Kidney (tissue), 13 donors: ENCODE measurements at regions not wholly inside any gene's neighbourhood (a gene's known extent, or its start where the extent isn't known, plus 50 kb on each side); places are given as distances from the start of the nearest gene placed in this dataset.

ENCODE experiments used
- DNase-seq, 5 donors: peaks; one replicate each; pipeline ENCODE4 v3.0.0-alpha.2; 2013 to 2020
- FAIRE-seq: peaks from 2 replicates; lab custom pipeline; 2012; peaks lifted over from hg19 to GRCh38; lab: Jason Lieb, UNC
- H3K27ac ChIP-seq, 2 donors: one replicate each; pipeline ENCODE4 v1.7.0; 2013; ENCODE audit warnings: low read depth in 2 of 2, low read length in 2 of 2, inconsistent platforms in 1 of 2
- H3K27me3 ChIP-seq: one replicate; pipeline ENCODE4 v1.7.1; 2013; ENCODE audit warnings: low read length, inconsistent platforms; ENCODE audit not compliant: control insufficient read depth, insufficient read depth
- H3K36me3 ChIP-seq, 3 donors: one replicate each; pipeline versions ENCODE4 v1.7.0 to v1.7.1; 2013; ENCODE audit warnings: low read length in 3 of 3, control low read depth in 1 of 3, inconsistent platforms in 1 of 3; ENCODE audit not compliant: insufficient read depth in 3 of 3, control insufficient read depth in 2 of 3
- H3K4me1 ChIP-seq, 3 donors: one replicate each; pipeline versions ENCODE4 v1.7.0 to v1.7.1; 2013; ENCODE audit warnings: low read length in 3 of 3, inconsistent platforms in 1 of 3, low read depth in 1 of 3; ENCODE audit not compliant: control insufficient read depth in 2 of 3, insufficient read depth in 2 of 3
- H3K4me3 ChIP-seq, 3 donors: one replicate each; pipeline versions ENCODE4 v1.7.0 to v1.8.1; 2013; ENCODE audit warnings: low read length in 3 of 3, control low read depth in 1 of 3, inconsistent platforms in 1 of 3
- H3K9ac ChIP-seq, 3 donors: one replicate each; pipeline versions ENCODE4 v1.7.0 to v1.7.1; 2013; ENCODE audit warnings: low read length in 3 of 3, control low read depth in 1 of 3, inconsistent platforms in 1 of 3
- H3K9me3 ChIP-seq, 3 donors: one replicate each; pipeline versions ENCODE4 v1.7.0 to v1.7.1; 2013; ENCODE audit warnings: low read length in 3 of 3, control low read depth in 1 of 3, inconsistent platforms in 1 of 3; ENCODE audit not compliant: control insufficient read depth in 2 of 3, insufficient read depth in 1 of 3
- CTCF ChIP-seq: IDR thresholded peaks from 3 replicates; pipeline ENCODE4 v1.5.1; 2012; ENCODE audit warnings: mild to moderate bottlenecking, moderate library complexity, borderline replicate concordance; ENCODE audit not compliant: insufficient read depth; ENCODE audit errors: extremely low read depth
- intact Hi-C: fragments of 100-400 bp; cut with DNase I; formaldehyde crosslinking; loops from one replicate; pipeline ENCODE4 v1.11.1; 2022
- donor health status: control.
- donor health status: control.
- donor health status: control.
- donor health status: control.
- donor health status: control.
- donor health status: DM: yes; HTN: yes; CAD: no.
- donor health status: Normal renal cell carcinoma (clear cell type).

- DNase-seq = no peak
- TF ChIP-seq CTCF = no peak
- Histone ChIP-seq H3K4me1 (no peaks in the 10 kb centered on the region), H3K9ac (no peak overlapping the region), H3K36me3 (no peaks in the 10 kb centered on the region), H3K9me3 (no peaks in the 10 kb centered on the region), H3K27ac (no peak overlapping the region), H3K27me3 (no peaks in the 10 kb centered on the region), H3K4me3 (no peak overlapping the region)
- no peak for FAIRE-seq
- intact Hi-C loops = no loop called here
Measured at GRCh38 chr12:43180242-43180641, 371.8 kb downstream of the ADAMTS20 start.

- intact Hi-C loops = no loop called here
- H3K27me3 ChIP-seq = no peaks in the 10 kb centered on the region
- FAIRE-seq (no peak), DNase-seq (no peak)
- H3K36me3 ChIP-seq = no peaks in the 10 kb centered on the region
- H3K4me3 ChIP-seq = no peak overlapping the region
- H3K9ac ChIP-seq = no peak overlapping the region
- H3K27ac ChIP-seq = no peak overlapping the region
- H3K9me3 ChIP-seq = no peaks in the 10 kb centered on the region
- TF ChIP-seq CTCF = no peak
- H3K4me1 ChIP-seq = no peaks in the 10 kb centered on the region
Measured at GRCh38 chr12:43179486-43179885, 372.5 kb downstream of the ADAMTS20 start.

GRCh38 chr12:43177276-43177675 is 374.7 kb downstream of the ADAMTS20 start:
- H3K4me3 ChIP-seq = no peak overlapping the region
- no peak for DNase-seq
- no peaks in the 10 kb centered on the region for H3K36me3 ChIP-seq
- H3K9me3 ChIP-seq = no peaks in the 10 kb centered on the region
- intact Hi-C loops = no loop called here
- H3K27me3 ChIP-seq = no peaks in the 10 kb centered on the region
- H3K9ac ChIP-seq = no peak overlapping the region
- H3K27ac ChIP-seq = no peak overlapping the region
- no peak for FAIRE-seq
- no peak for TF ChIP-seq CTCF
- no peaks in the 10 kb centered on the region for H3K4me1 ChIP-seq

- H3K4me3 ChIP-seq = no peak overlapping the region
- no peaks in the 10 kb centered on the region for H3K36me3 ChIP-seq
- H3K4me1 ChIP-seq = no peaks in the 10 kb centered on the region
- H3K9ac ChIP-seq = no peak overlapping the region
- DNase-seq (peak in 2 of 5 donors; percentile 30 to 33), FAIRE-seq (no peak)
- no peak for TF ChIP-seq CTCF
- no peaks in the 10 kb centered on the region for H3K9me3 ChIP-seq
- intact Hi-C loops = no loop called here
- H3K27me3 ChIP-seq = no peaks in the 10 kb centered on the region
- H3K27ac ChIP-seq = no peak overlapping the region
Measured at GRCh38 chr12:43169115-43169681, 382.8 kb downstream of the ADAMTS20 start.
